Psoas muscle (tissue), 7 donors: ENCODE measurements at regions not wholly inside any gene's neighbourhood (a gene's known extent, or its start where the extent isn't known, plus 50 kb on each side); places are given as distances from the start of the nearest gene placed in this dataset.

ENCODE experiments used
- ATAC-seq, 4 donors: fragments of 200-7000 bp; cut with Tn5 transposase; one replicate each; pipeline ENCODE4 v1.9.1; 2020; ENCODE audit warnings: moderate library complexity in 3 of 4, mild to moderate bottlenecking in 2 of 4
- DNase-seq, 2 donors: peaks; one replicate each; pipeline ENCODE4 v3.0.0-alpha.2; 2020
- H3K27ac ChIP-seq: fragments of 200-600 bp; one replicate; pipeline ENCODE4 v1.8.0; 2022
- H3K27me3 ChIP-seq, 3 donors: fragments of 200-600 bp in 1 of 3; one replicate each; pipeline versions ENCODE4 v1.6.1 to v1.8.0; 2013 to 2022; ENCODE audit warnings: low read length in 2 of 3, mild to moderate bottlenecking in 2 of 3, moderate library complexity in 1 of 3; ENCODE audit not compliant: insufficient read depth in 3 of 3
- H3K36me3 ChIP-seq, 2 donors: fragments of 200-600 bp in 1 of 2; one replicate each; pipeline versions ENCODE4 v1.6.1 to v1.8.0; 2013 to 2022; ENCODE audit warnings: low read depth in 1 of 2, mild to moderate bottlenecking in 1 of 2, moderate library complexity in 1 of 2; ENCODE audit not compliant: insufficient read depth in 1 of 2
- H3K4me1 ChIP-seq: fragments of 200-600 bp; one replicate; pipeline ENCODE4 v1.8.0; 2022
- H3K4me3 ChIP-seq: fragments of 200-600 bp; one replicate; pipeline ENCODE4 v1.8.0; 2022; ENCODE audit warnings: mild to moderate bottlenecking
- H3K9me3 ChIP-seq: fragments of 200-600 bp; one replicate; pipeline ENCODE4 v1.8.0; 2022
- WGBS, 3 donors: extraction: QIAGEN DNeasy Blood & Tissue Kit; methylation state at CpG; one replicate each; pipeline versions ENCODE4 v1.1.6 to v1.1.7; 2013; 5-methylcytosine and 5-hydroxymethylcytosine counted together
- intact Hi-C, 2 donors: fragments of 100-400 bp; cut with DNase I; formaldehyde crosslinking; loops; one replicate each; pipeline versions ENCODE4 v1.11.0 to v1.14.2; 2022
- TF ChIP-seq, protein P1 (sequence below): fragments of 200-600 bp; IDR thresholded peaks from one replicate; pipeline ENCODE4 v1.8.0; 2022; ENCODE audit warnings: antibody characterized with exemption
- donor health status: healthy with polysubstance abuse.
- donor health status: DM: no; HTN: no; CAD: no; lungs with moderate emphysema.
- donor health status: Bipolar disorder and iron deficiency.
- donor health status: healthy.
- donor health status: DM: yes; HTN: yes; CAD: no.
- donor health status: DM: no; HTN: no; CAD: no.
- donor health status: DM: yes; HTN: yes; CAD: no.

DNA sequence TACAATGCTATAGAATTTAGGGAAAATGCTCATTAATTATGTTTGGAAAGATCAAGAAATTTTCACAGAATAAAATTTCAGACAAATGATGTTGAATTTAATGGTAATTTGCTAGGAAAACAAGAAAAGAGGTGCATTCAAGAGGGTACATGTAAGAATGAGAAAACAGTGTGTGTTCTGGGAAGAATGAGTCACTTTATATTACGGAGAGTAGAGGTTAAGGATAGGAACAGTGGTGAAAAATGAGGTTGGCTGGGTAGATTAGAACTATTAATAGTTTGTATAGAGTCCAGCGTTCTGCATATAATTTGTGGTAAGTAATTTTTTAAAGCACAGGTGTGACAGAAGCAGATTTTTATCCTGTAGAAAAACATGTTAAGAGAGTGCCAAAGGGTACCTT is 336.7 kb upstream of the MBL2 start:
- Histone ChIP-seq H3K4me3 (no peak overlapping the region), H3K36me3 (no peaks in the 10 kb centered on the region), H3K9me3 (no peaks in the 10 kb centered on the region), H3K4me1 (no peaks in the 10 kb centered on the region), H3K27me3 (no peaks in the 10 kb centered on the region), H3K27ac (no peak overlapping the region)
- 48 to 56% (median 49%) methylated on average over 2 of the region's 2 CpGs for WGBS, 3 donors
- ATAC-seq = no peak
- no peak for DNase-seq
- TF ChIP-seq, protein P1, sequence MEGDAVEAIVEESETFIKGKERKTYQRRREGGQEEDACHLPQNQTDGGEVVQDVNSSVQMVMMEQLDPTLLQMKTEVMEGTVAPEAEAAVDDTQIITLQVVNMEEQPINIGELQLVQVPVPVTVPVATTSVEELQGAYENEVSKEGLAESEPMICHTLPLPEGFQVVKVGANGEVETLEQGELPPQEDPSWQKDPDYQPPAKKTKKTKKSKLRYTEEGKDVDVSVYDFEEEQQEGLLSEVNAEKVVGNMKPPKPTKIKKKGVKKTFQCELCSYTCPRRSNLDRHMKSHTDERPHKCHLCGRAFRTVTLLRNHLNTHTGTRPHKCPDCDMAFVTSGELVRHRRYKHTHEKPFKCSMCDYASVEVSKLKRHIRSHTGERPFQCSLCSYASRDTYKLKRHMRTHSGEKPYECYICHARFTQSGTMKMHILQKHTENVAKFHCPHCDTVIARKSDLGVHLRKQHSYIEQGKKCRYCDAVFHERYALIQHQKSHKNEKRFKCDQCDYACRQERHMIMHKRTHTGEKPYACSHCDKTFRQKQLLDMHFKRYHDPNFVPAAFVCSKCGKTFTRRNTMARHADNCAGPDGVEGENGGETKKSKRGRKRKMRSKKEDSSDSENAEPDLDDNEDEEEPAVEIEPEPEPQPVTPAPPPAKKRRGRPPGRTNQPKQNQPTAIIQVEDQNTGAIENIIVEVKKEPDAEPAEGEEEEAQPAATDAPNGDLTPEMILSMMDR = no peak
- intact Hi-C loops = no loop called here

DNA sequence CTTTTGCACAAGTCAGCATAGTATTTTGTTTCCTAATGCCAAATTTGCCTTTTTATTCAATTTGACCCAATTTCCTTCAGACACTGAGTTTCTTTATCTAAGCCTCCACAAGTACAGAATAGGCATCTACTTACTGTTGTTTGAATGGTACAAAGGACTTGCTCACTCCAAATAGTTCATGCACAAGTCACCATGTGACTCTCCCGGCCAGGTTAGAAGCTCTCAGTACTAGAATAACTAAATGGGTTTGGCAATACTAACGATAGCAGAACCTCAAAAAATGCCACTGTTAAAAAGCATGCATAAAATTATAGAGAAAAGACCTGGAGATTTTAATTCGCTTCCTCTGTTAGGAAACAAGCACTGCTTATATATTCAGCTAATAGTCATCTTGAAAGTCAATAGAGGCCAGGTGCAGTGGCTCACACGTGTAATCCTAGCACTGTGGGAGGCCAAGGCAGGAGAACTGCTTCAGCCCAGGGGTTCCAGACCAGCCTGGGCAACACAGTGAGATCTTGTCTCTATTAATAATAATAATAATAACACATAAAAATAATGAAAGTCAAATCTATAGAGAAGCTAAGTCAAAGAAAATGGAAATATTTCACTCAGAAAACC is 335.8 kb upstream of the MBL2 start:
- DNase-seq (no peak), ATAC-seq (no peak)
- Histone ChIP-seq H3K27ac (no peak overlapping the region), H3K27me3 (no peaks in the 10 kb centered on the region), H3K4me3 (no peak overlapping the region), H3K36me3 (no peaks in the 10 kb centered on the region), H3K9me3 (no peaks in the 10 kb centered on the region), H3K4me1 (no peaks in the 10 kb centered on the region)
- WGBS, 3 donors = 62 to 73% (median 70%) methylated on average over 4 of the region's 4 CpGs
- TF ChIP-seq, protein P1 = no peak
- intact Hi-C loops = no loop called here

DNA sequence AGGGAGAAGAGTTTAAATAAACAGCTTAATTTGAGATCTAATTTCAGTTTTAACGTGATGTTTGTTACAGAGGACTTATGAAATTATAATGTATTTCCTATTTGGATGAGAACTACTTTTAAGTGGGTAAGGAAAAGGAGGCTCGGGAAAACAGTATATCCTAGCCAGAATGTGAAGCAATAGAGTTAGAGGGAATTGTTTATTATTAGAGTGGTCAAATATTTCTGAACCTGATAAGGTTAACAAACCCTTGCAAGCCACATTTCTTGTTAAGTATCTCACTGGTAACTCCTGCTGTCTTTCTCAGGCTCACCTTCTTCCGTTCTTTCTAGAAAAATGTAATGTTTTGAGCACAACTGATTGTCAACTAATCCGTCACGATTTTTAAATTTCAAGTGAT is 335.1 kb upstream of the MBL2 start:
- TF ChIP-seq, protein P1 = no peak
- DNase-seq = no peak
- WGBS, 3 donors = 66 to 82% (median 80%) methylated on average over 5 of the region's 5 CpGs

DNA sequence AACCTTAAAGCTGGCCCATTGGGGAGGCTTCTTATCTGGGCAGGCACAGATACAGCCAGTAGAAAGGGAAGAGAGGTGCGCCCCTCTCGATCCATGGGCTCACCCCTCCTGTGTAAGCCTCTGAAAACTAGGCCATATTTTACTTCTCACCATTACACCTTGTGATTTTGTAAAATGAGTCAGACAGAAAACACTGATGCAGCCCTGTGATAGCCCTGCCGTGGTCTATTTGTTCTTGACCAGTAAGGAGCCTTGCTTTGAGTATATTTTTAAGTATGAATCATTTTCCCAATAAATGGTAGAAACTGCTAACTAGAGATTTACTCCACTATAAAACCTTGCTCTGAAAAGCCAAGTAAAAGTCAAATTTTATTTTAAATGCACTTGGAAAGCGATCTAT is 329.8 kb upstream of the MBL2 start:
- H3K27ac ChIP-seq = no peak overlapping the region
- 80 to 89% (median 85%) methylated on average over 4 of the region's 4 CpGs for WGBS, 3 donors
- no peaks in the 10 kb centered on the region for H3K27me3 ChIP-seq
- DNase-seq (no peak), ATAC-seq (no peak)
- H3K36me3 ChIP-seq = no peaks in the 10 kb centered on the region
- intact Hi-C loops = no loop called here
- TF ChIP-seq, protein P1 = no peak
- no peak overlapping the region for H3K4me3 ChIP-seq
- H3K4me1 ChIP-seq = no peaks in the 10 kb centered on the region
- H3K9me3 ChIP-seq = no peaks in the 10 kb centered on the region

More for the DNA sequence above, 335.1 kb upstream of the MBL2 start:
- H3K36me3 ChIP-seq = no peaks in the 10 kb centered on the region
- no peak overlapping the region for H3K4me3 ChIP-seq
- no peaks in the 10 kb centered on the region for H3K9me3 ChIP-seq
- no peaks in the 10 kb centered on the region for H3K27me3 ChIP-seq
- H3K27ac ChIP-seq = no peak overlapping the region
- intact Hi-C loops = no loop called here
- ATAC-seq = no peak
- no peaks in the 10 kb centered on the region for H3K4me1 ChIP-seq

DNA sequence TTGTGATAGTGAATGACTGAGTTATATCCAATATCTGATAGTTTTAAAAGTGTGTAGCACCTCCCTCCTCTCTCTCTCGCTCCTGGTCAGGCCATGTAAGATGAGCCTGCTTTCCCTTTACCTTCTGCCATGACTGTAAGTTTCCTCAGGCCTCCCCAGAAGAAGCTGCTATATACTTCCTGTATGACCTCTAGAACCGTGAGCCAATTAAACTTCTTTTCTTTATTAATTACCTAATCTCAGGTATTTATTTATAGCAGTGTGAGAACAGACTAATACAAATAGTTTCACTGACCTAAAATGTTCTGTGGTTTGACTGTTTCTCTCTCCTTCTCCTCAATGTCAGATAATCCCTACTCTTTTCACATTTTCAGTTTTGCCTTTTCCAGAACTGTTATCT is 321.3 kb upstream of the MBL2 start:
- Histone ChIP-seq H3K27me3 (no peaks in the 10 kb centered on the region), H3K27ac (no peak overlapping the region), H3K36me3 (no peaks in the 10 kb centered on the region), H3K9me3 (no peaks in the 10 kb centered on the region), H3K4me3 (no peak overlapping the region), H3K4me1 (no peaks in the 10 kb centered on the region)
- intact Hi-C loops = no loop called here
- TF ChIP-seq, protein P1 = no peak
- WGBS, 3 donors = 47 to 54% (median 53%) methylated on average over 2 of the region's 2 CpGs
- no peak for DNase-seq
- ATAC-seq = no peak
